HG03439 (cell line): ENCODE measurements at regions not wholly inside any gene's neighbourhood (a gene's known extent, or its start where the extent isn't known, plus 50 kb on each side); places are given as distances from the start of the nearest gene placed in this dataset.

Source experiments
- ATAC-seq: cut with Tn5 transposase; IDR thresholded peaks from one replicate; pipeline ENCODE4 v1.9.1; 2021; ENCODE audit warnings: mild to moderate bottlenecking, moderate library complexity; ENCODE audit not compliant: unreplicated experiment

GRCh38 chr15:47990821-47991220, 130.0 kb upstream of the SLC24A5 start:
- ATAC-seq: no peak

- no peak for ATAC-seq
Observed at GRCh38 chr15:47991357-47991756, 129.4 kb upstream of the SLC24A5 start.

- ATAC-seq: no peak
Observed at GRCh38 chr15:47993051-47993450, 127.7 kb upstream of the SLC24A5 start.

- no peak for ATAC-seq
Observed at GRCh38 chr15:47997195-47998080, 123.4 kb upstream of the SLC24A5 start.

- ATAC-seq: no peak
Observed at GRCh38 chr15:47998619-47999019, 122.2 kb upstream of the SLC24A5 start.

- ATAC-seq: peak; percentile 81
Observed at GRCh38 chr15:48001393-48002039, 119.3 kb upstream of the SLC24A5 start.

- no peak for ATAC-seq
Observed at GRCh38 chr15:48002767-48003166, 118.0 kb upstream of the SLC24A5 start.

- ATAC-seq: no peak
Observed at GRCh38 chr15:48003441-48003840, 117.3 kb upstream of the SLC24A5 start.

GRCh38 chr15:48005077-48005476, 115.7 kb upstream of the SLC24A5 start:
- no peak for ATAC-seq

- ATAC-seq: no peak
Observed at GRCh38 chr15:48006031-48006511, 114.7 kb upstream of the SLC24A5 start.

GRCh38 chr15:48010316-48010715, 110.5 kb upstream of the SLC24A5 start:
- ATAC-seq: no peak

- no peak for ATAC-seq
Observed at GRCh38 chr15:48012191-48012590, 108.6 kb upstream of the SLC24A5 start.

GRCh38 chr15:48016865-48017264, 103.9 kb upstream of the SLC24A5 start:
- ATAC-seq: no peak

- ATAC-seq: no peak
Observed at GRCh38 chr15:48017747-48018146, 103.0 kb upstream of the SLC24A5 start.

- no peak for ATAC-seq
Observed at GRCh38 chr15:48020166-48020565, 100.6 kb upstream of the SLC24A5 start.

GRCh38 chr15:48021336-48022086, 99.3 kb upstream of the SLC24A5 start:
- no peak for ATAC-seq

GRCh38 chr15:48025118-48025517, 95.7 kb upstream of the SLC24A5 start:
- ATAC-seq: no peak

- ATAC-seq: no peak
Observed at GRCh38 chr15:48028712-48029111, 92.1 kb upstream of the SLC24A5 start.

GRCh38 chr15:48029642-48030041, 91.1 kb upstream of the SLC24A5 start:
- no peak for ATAC-seq

GRCh38 chr15:48031466-48031865, 89.3 kb upstream of the SLC24A5 start:
- no peak for ATAC-seq

GRCh38 chr15:48031973-48032372, 88.8 kb upstream of the SLC24A5 start:
- ATAC-seq: no peak
